ENCODE measurements at regions not wholly inside any gene's neighbourhood (a gene's known extent, or its start where the extent isn't known, plus 50 kb on each side); places are given as distances from the start of the nearest gene placed in this dataset.
"Not testable (repeated sequence)": the region's sequence is repeated elsewhere in the genome, so short reads cannot be mapped to it uniquely, and the experiment has no call there.

GRCh38 chr2:113551637-113552318 lies 53.3 kb downstream of the FOXD4L1 start:
- peak; percentile 1 for DNase-seq

DNA sequence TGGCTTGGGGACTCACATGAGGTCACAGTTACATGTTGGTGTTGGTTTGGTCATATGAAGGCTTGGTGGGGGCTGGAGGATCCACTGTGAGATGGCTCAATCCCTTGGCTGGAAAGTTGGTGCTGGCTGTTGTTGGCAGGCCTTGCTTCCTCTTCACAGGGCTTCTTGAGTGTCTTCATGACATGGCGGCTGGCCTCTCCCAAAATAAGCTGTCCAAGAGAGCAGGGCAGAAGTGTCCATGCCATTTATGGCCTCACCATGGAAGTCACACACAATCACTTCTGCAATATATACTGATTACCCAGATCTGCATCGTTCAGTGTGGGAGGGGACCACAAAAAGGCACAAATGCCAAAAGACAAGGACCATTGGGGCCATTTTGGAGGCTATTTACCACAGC lies 61.4 kb downstream of the FOXD4L1 start:
- not testable (repeated sequence) for DNase-seq

- not testable (repeated sequence) for DNase-seq
Measured at GRCh38 chr2:113562662-113563061, 64.2 kb downstream of the FOXD4L1 start.

- DNase-seq = not testable (repeated sequence)
Measured at GRCh38 chr2:113566674-113567480, 60.2 kb upstream of the RABL2A start.

DNA sequence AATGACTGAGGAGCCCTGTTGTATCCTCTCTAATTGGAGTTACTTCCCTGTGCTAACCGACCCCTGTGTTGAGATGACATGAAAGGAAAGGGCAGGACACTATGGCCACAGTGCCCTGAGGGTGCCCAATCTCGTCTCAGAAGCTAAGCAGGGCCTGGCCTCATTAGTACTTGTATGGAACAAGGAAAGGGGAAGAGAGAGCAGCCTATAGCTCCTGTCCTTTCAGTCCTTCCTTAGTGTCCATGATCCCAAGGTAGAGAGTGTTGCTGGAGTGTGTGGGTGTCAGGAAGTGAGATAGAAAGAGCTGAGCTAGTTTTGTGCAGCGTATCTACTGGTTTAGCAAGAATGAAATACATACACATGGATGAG lies 59.6 kb upstream of the RABL2A start:
- not testable (repeated sequence) for DNase-seq

DNA sequence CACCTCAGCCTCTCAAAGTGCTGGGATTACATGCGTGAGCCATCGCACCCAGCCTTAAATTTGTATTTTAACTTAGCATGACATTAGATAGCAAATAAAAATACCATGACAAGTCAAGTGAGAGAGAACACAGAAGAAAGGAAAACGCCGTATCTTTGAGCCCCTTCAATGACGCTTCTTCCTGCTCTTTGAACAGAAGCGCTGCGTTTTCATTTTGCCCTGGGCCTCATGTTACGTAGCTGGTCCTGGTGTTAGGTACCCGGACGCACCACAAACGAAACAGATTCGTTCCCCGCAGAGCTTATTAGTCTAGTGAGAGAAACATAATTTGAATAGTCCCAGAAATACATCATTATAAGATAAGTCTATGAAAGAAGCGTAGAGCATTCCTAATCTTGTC lies 58.8 kb upstream of the RABL2A start:
- not testable (repeated sequence) for DNase-seq

DNA sequence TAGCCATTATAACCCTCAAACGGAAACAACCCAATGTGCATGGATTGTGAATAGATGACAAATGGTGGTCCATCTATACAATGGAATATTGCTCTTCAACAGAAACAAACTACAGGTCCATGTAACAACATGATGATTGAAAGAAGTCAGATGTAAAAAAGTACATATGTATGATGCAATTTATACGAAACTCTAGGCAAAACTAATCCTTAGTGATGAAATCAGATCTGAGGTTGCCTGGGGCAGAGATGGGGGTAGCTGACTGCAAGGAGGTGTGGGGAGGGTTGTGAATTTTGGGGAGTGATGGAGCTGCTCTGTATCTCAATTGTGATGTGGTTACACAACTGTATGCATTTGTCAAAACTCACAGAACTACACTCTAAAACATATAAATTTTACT lies 57.0 kb upstream of the RABL2A start:
- not testable (repeated sequence) for DNase-seq

GRCh38 chr2:113570509-113571009 lies 56.5 kb upstream of the RABL2A start:
- not testable (repeated sequence) for DNase-seq

DNA sequence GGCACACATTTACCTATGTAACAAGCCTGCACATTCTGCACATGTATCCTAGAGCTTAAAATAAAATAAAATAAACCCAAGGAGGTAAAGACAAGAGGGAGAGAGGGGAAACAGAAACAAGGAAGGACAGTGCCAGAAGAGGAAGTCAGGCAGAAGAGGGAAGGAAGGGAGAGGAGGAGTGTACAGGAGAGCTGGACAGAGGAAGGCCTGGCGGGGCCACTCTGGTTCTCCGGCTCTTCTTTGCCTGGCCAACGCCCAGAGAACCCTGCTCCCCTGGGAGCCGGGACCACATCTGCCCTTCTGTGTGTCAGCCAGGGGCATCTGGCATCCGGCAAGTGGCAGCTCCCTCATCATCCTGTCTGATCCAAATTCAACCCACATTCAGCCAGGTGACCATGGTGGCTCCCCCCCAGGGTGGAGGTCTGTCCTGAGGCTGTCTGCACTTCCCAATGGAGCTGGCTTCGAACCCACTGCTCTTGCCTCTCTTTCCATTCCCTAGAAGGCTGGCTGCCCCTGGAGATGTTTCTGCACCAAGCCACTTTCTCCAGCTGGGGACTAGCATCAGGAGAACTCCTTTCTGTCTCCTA lies 55.5 kb upstream of the RABL2A start:
- DNase-seq = not testable (repeated sequence)

DNA sequence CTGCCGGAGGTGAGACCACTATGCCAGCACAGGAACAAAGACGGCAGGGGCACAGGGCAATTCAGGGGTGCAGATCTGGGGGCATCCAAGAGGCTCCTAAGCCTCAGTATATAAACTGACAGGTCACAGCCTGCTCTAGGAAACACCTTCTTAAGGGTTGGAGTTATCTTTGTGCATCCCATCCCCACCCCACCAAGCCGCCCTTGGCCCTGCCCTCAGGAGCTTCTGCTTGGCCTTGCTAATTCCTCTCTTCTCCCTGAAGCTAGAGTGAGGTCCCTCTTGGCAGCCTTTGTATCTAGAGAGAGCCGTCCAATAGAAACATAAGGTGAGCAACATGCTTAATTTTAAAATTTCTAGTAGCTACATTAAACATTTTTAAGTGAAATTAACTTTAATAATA lies 51.3 kb upstream of the RABL2A start:
- DNase-seq = not testable (repeated sequence)

GRCh38 chr2:113576353-113576752 lies 50.7 kb upstream of the RABL2A start:
- DNase-seq = not testable (repeated sequence)

Measured in HCEC 1CT (cell line).